Panc1 (cell line): ENCODE measurements at regions not wholly inside any gene's neighbourhood (a gene's known extent, or its start where the extent isn't known, plus 50 kb on each side); places are given as distances from the start of the nearest gene placed in this dataset.

Experiments
- ATAC-seq: fragments of 200-7000 bp; cut with Tn5 transposase; 2 replicates; pipeline ENCODE4 v1.9.1; 2020; ENCODE audit warnings: mild to moderate bottlenecking, moderate library complexity
- BruUV-seq: library from RNA; stranded (reverse); fragments of 400-500 nt; replicated peaks from 2 replicates; lab custom pipeline; 2021; lab: Mats Ljungman, UMichigan
- CTCF ChIA-PET: fragments of 300-600 bp; sonication (Branson Sonifier 250); formaldehyde crosslinking; loops from one replicate; lab custom pipeline; 2022; ENCODE audit warnings: antibody characterized with exemption; lab: Charles Lee
- POLR2A ChIA-PET: fragments of 300-600 bp; sonication (Branson Sonifier 250); formaldehyde crosslinking; loops from one replicate; lab custom pipeline; 2022; ENCODE audit warnings: antibody characterized with exemption; lab: Charles Lee
- DNase-seq: peaks from one replicate; pipeline ENCODE4 v3.0.0-alpha.2; 2010; ENCODE audit warnings: low read depth, low spot score
- H3K27ac ChIP-seq: 2 replicates; pipeline ENCODE4 v1.5.1; 2011; ENCODE audit warnings: mild to moderate bottlenecking, low read length, inconsistent platforms
- H3K27me3 ChIP-seq: fragments of 200-500 bp; sonication (Bioruptor generic); 2 replicates; pipeline ENCODE4 v1.6.0; 2014; ENCODE audit warnings: low read length, inconsistent platforms; ENCODE audit not compliant: control insufficient read depth, insufficient read depth
- H3K36me3 ChIP-seq: fragments of 200-500 bp; sonication (Bioruptor generic); 2 replicates; pipeline ENCODE4 v1.5.1; 2014; ENCODE audit warnings: inconsistent platforms, mild to moderate bottlenecking, low read length, moderate library complexity; ENCODE audit not compliant: control insufficient read depth, insufficient read depth
- H3K4me1 ChIP-seq: 2 replicates; pipeline ENCODE4 v1.5.1; 2011; ENCODE audit warnings: inconsistent platforms, mild to moderate bottlenecking, low read length, moderate library complexity; ENCODE audit not compliant: control insufficient read depth, insufficient read depth
- H3K4me3 ChIP-seq, 2 experiments: 2 replicates each; pipeline ENCODE4 v1.5.1; 2011 to 2012; ENCODE audit warnings: low read depth in 2 of 2, low read length in 2 of 2, mild to moderate bottlenecking in 2 of 2, inconsistent platforms in 1 of 2, moderate library complexity in 1 of 2
- H3K9me3 ChIP-seq: fragments of 200-500 bp; sonication (Bioruptor generic); 2 replicates; pipeline ENCODE4 v1.5.1; 2014; ENCODE audit warnings: low read depth, mild to moderate bottlenecking, inconsistent platforms, low read length, moderate library complexity; ENCODE audit not compliant: control insufficient read depth, insufficient read depth
- POLR2AphosphoS5 ChIP-seq: IDR thresholded peaks from 2 replicates; pipeline ENCODE4 v1.6.1; 2012; ENCODE audit warnings: mild to moderate bottlenecking, low read depth, low read length, moderate library complexity
- REST ChIP-seq, 2 experiments: IDR thresholded peaks; 2 replicates each; pipeline ENCODE4 v1.6.1; 2011 to 2012; ENCODE audit warnings: low read depth in 2 of 2, control low read depth in 1 of 2, low read length in 1 of 2, mild to moderate bottlenecking in 1 of 2, moderate library complexity in 1 of 2; ENCODE audit not compliant: insufficient read depth in 1 of 2
- SIN3A ChIP-seq: IDR thresholded peaks from 2 replicates; pipeline ENCODE4 v1.6.1; 2012; ENCODE audit warnings: low read depth, mild to moderate bottlenecking, low read length, moderate library complexity, borderline replicate concordance; ENCODE audit not compliant: insufficient read depth
- TCF7L2 ChIP-seq: IDR thresholded peaks from 2 replicates; pipeline ENCODE4 v1.6.1; 2011; ENCODE audit warnings: mild to moderate bottlenecking, low read depth, low read length, inconsistent platforms
- in situ Hi-C: cut with HindIII; loops from 2 replicates; pipeline ENCODE4 v1.10.0; 2016; ENCODE audit warnings: low sequenced_read_pairs, low pct_unique_long_range_greater_than_20kb
- intact Hi-C: fragments of 100-400 bp; cut with micrococcal nuclease; formaldehyde crosslinking; loops from one replicate; pipeline ENCODE4 v1.10.0; 2022; ENCODE audit not compliant: unreplicated experiment
- TF ChIP-seq, protein P1 (sequence below): fragments of 450-650 bp; IDR thresholded peaks from 2 replicates; pipeline ENCODE4 v1.5.1; 2017; ENCODE audit warnings: mild to moderate bottlenecking

DNA sequence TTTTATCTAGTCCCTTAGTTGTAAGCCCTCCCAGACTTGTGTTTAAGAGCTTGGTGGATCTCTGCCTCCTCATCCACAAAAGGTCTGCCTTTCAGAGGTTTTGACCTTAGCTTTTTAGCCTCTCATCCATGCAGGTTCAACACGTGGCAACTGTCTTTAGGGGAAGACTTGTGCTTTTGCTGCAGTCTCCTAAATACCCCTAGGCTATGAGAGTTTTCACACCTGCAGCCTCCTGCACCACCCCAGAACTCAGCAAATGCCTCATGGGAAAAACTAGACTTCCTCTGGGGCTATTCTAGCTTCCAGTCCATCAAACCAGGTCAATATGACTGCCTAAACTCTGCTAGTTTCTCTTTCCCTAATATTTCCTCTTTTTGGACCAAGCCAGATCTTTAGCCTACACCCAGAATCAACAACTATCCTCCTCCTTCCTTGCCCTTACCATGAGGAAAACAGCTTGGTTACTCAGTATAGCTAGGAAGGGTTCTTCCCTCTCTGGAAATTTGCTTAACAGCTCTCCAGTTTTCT is 132.3 kb upstream of the RIOK3 start:
- POLR2A ChIA-PET: no interaction called here
- intact Hi-C loops: no loop called here
- CTCF ChIA-PET: no interaction called here
- DNase-seq (no peak), ATAC-seq (no peak)
- no TSS peak for BruUV-seq
- Histone ChIP-seq H3K9me3 (no peaks in the 10 kb centered on the region), H3K36me3 (no peaks in the 10 kb centered on the region), H3K4me3 (no peak overlapping the region), H3K4me1 (no peaks in the 10 kb centered on the region; the same call in 1 of the 2 replicates), H3K27me3 (no peaks in the 10 kb centered on the region), H3K27ac (no peak overlapping the region)
- in situ Hi-C loops: no loop called here
- TF ChIP-seq TCF7L2 (no peak), SIN3A (no peak), POLR2AphosphoS5 (no peak), REST (IDR thresholded peaks at IDR 0.05; ENCODE audit: insufficient read depth in 1 of 2, low read depth in 2 of 2, low read length in 1 of 2) (no peak)
- TF ChIP-seq, protein P1, sequence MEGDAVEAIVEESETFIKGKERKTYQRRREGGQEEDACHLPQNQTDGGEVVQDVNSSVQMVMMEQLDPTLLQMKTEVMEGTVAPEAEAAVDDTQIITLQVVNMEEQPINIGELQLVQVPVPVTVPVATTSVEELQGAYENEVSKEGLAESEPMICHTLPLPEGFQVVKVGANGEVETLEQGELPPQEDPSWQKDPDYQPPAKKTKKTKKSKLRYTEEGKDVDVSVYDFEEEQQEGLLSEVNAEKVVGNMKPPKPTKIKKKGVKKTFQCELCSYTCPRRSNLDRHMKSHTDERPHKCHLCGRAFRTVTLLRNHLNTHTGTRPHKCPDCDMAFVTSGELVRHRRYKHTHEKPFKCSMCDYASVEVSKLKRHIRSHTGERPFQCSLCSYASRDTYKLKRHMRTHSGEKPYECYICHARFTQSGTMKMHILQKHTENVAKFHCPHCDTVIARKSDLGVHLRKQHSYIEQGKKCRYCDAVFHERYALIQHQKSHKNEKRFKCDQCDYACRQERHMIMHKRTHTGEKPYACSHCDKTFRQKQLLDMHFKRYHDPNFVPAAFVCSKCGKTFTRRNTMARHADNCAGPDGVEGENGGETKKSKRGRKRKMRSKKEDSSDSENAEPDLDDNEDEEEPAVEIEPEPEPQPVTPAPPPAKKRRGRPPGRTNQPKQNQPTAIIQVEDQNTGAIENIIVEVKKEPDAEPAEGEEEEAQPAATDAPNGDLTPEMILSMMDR: no peak

- no TSS peak for BruUV-seq
- POLR2A ChIA-PET: no interaction called here
- Histone ChIP-seq H3K4me3 (no peak overlapping the region), H3K27me3 (no peaks in the 10 kb centered on the region), H3K36me3 (no peaks in the 10 kb centered on the region), H3K4me1 (no peaks in the 10 kb centered on the region; the same call in 1 of the 2 replicates), H3K9me3 (no peaks in the 10 kb centered on the region), H3K27ac (peak overlapping the region; percentile 34; the same call in 1 of the 2 replicates)
- in situ Hi-C loops (no loop called here), intact Hi-C loops (no loop called here)
- ATAC-seq (no peak), DNase-seq (no peak)
- no peak for TF ChIP-seq TCF7L2
- TF ChIP-seq POLR2AphosphoS5: no peak
- TF ChIP-seq REST (IDR thresholded peaks at IDR 0.05; ENCODE audit: insufficient read depth in 1 of 2, low read depth in 2 of 2, low read length in 1 of 2): no peak
- TF ChIP-seq SIN3A: no peak
- CTCF ChIA-PET: no interaction called here
These were observed 131.1 kb upstream of the RIOK3 start for GRCh38 chr18:23321996-23322395.
